B cell (primary cell): ENCODE measurements at regions not wholly inside any gene's neighbourhood (a gene's known extent, or its start where the extent isn't known, plus 50 kb on each side); places are given as distances from the start of the nearest gene placed in this dataset.

Source experiments
- ATAC-seq: fragments of 200-7000 bp; cut with Tn5 transposase; one replicate; pipeline ENCODE4 v1.10.0; 2021; ENCODE audit warnings: low read depth, mild to moderate bottlenecking, moderate number of reproducible peaks, moderate library complexity
- CTCF ChIA-PET: fragments of 350-600 bp; sonication (Branson Sonifier 250); formaldehyde crosslinking; loops from one replicate; lab custom pipeline; 2021; ENCODE audit warnings: antibody characterized with exemption, inconsistent platforms; lab: Charles Lee
- POLR2A ChIA-PET: fragments of 350-600 bp; sonication (Branson Sonifier 250); formaldehyde crosslinking; loops from one replicate; lab custom pipeline; 2021; ENCODE audit warnings: antibody characterized with exemption; lab: Charles Lee
- DNase-seq: peaks from one replicate; pipeline ENCODE4 v3.0.0; 2013
- H2AFZ ChIP-seq: 2 replicates; pipeline ENCODE4 v1.6.1; 2012; ENCODE audit warnings: mild to moderate bottlenecking, low read depth, low read length; ENCODE audit not compliant: insufficient read depth, poor library complexity, severe bottlenecking
- H3K27ac ChIP-seq, 2 donors: 1 replicate in 1 of 2; 2 replicates in 1 of 2; pipeline ENCODE4 v1.5.1; 2012 to 2013; ENCODE audit warnings: low read length in 2 of 2, mild to moderate bottlenecking in 2 of 2, moderate library complexity in 1 of 2
- H3K27me3 ChIP-seq, 4 experiments: fragments of 200-600 bp in 1 of 4; sonication (generic) in 1 of 4; replicated peaks in 1 of 4; 1 replicate in 2 of 4; 2 replicates in 2 of 4; pipeline versions ENCODE4 v1.6.1 to v1.7.0; 2013 to 2016; ENCODE audit warnings: low read length in 3 of 4, mild to moderate bottlenecking in 2 of 4, mixed read lengths in 1 of 4, moderate library complexity in 1 of 4; ENCODE audit not compliant: insufficient read depth in 4 of 4, control insufficient read depth in 3 of 4; ENCODE audit errors: control extremely low read depth in 1 of 4
- H3K36me3 ChIP-seq, 2 experiments: replicated peaks in 1 of 2; 1 replicate in 1 of 2; 2 replicates in 1 of 2; pipeline versions ENCODE4 v1.6.1 to v1.7.1; 2013; ENCODE audit warnings: low read length in 1 of 2; ENCODE audit not compliant: insufficient read depth in 2 of 2, control insufficient read depth in 1 of 2; ENCODE audit errors: control extremely low read depth in 1 of 2, extremely low read depth in 1 of 2
- H3K4me1 ChIP-seq, 2 donors: fragments of 200-600 bp in 1 of 2; sonication (generic) in 1 of 2; 1 replicate in 1 of 2; 2 replicates in 1 of 2; pipeline versions ENCODE4 v1.5.1 to v1.6.1; 2013 to 2017; ENCODE audit warnings: low read length in 2 of 2; ENCODE audit not compliant: control insufficient read depth in 2 of 2, insufficient read depth in 2 of 2
- H3K4me2 ChIP-seq: replicated peaks from 2 replicates; pipeline ENCODE3; 2012; ENCODE audit warnings: mild to moderate bottlenecking, low read depth, low read length; ENCODE audit not compliant: poor library complexity, severe bottlenecking
- H3K4me3 ChIP-seq, 5 experiments: fragments of 200-600 bp in 1 of 5; sonication (generic) in 1 of 5; 1 replicate in 3 of 5; 2 replicates in 2 of 5; pipeline versions ENCODE4 v1.5.1 to v1.7.0; 2011 to 2016; ENCODE audit warnings: low read length in 4 of 5, mild to moderate bottlenecking in 4 of 5, low read depth in 2 of 5, control low read depth in 1 of 5, moderate library complexity in 1 of 5; ENCODE audit not compliant: insufficient read depth in 1 of 5; ENCODE audit errors: control extremely low read depth in 1 of 5, extremely low read depth in 1 of 5
- H3K79me2 ChIP-seq: fragments of 200-600 bp; sonication (generic); one replicate; pipeline ENCODE4 v1.6.0; 2016; ENCODE audit warnings: low read length; ENCODE audit not compliant: control insufficient read depth, insufficient read depth
- H3K9ac ChIP-seq: fragments of 200-600 bp; sonication (generic); 2 replicates; pipeline ENCODE4 v1.6.1; 2017; ENCODE audit warnings: mild to moderate bottlenecking, low read length, moderate library complexity
- H3K9me3 ChIP-seq, 3 donors: one replicate each; pipeline versions ENCODE4 v1.6.1 to v1.7.1; 2013; ENCODE audit warnings: low read length in 2 of 3; ENCODE audit not compliant: control insufficient read depth in 2 of 3, insufficient read depth in 1 of 3; ENCODE audit errors: control extremely low read depth in 1 of 3
- H4K20me1 ChIP-seq: 2 replicates; pipeline ENCODE4 v1.6.0; 2012; ENCODE audit warnings: mild to moderate bottlenecking, low read length; ENCODE audit not compliant: insufficient read depth, control insufficient read depth, poor library complexity, severe bottlenecking
- H3K27ac Mint-ChIP-seq: one replicate; pipeline ENCODE4 v1.8.0; 2021; ENCODE audit warnings: mixed read lengths
- H3K27me3 Mint-ChIP-seq: one replicate; pipeline ENCODE4 v1.8.0; 2021; ENCODE audit warnings: mixed read lengths
- H3K4me1 Mint-ChIP-seq: one replicate; pipeline ENCODE4 v1.8.0; 2021; ENCODE audit warnings: mixed read lengths
- H3K4me3 Mint-ChIP-seq: one replicate; pipeline ENCODE4 v1.8.0; 2021; ENCODE audit warnings: mixed read lengths
- H3K9me3 Mint-ChIP-seq: one replicate; pipeline ENCODE4 v1.8.0; 2022; ENCODE audit warnings: mixed read lengths; ENCODE audit not compliant: insufficient read depth
- EZH2 ChIP-seq: IDR thresholded peaks from 2 replicates; pipeline ENCODE4 v1.6.1; 2012; ENCODE audit warnings: borderline replicate concordance, low read depth, mild to moderate bottlenecking, moderate library complexity, low read length; ENCODE audit not compliant: insufficient read depth, poor library complexity, severe bottlenecking
- whole genome bisulfite sequencing: methylation state at CpG from one replicate; pipeline ENCODE4 v1.1.5; 2013; ENCODE audit warnings: missing lambda C conversion rate; ENCODE audit not compliant: insufficient coverage; 5-methylcytosine and 5-hydroxymethylcytosine counted together
- intact Hi-C: fragments of 100-400 bp; cut with micrococcal nuclease; formaldehyde crosslinking; loops from one replicate; pipeline ENCODE4 v1.10.0; 2022
- TF ChIP-seq, protein P1 (sequence below): fragments of 200-600 bp; IDR thresholded peaks from one replicate; pipeline ENCODE4 v1.8.0; 2022; ENCODE audit warnings: antibody characterized with exemption, mild to moderate bottlenecking

DNA sequence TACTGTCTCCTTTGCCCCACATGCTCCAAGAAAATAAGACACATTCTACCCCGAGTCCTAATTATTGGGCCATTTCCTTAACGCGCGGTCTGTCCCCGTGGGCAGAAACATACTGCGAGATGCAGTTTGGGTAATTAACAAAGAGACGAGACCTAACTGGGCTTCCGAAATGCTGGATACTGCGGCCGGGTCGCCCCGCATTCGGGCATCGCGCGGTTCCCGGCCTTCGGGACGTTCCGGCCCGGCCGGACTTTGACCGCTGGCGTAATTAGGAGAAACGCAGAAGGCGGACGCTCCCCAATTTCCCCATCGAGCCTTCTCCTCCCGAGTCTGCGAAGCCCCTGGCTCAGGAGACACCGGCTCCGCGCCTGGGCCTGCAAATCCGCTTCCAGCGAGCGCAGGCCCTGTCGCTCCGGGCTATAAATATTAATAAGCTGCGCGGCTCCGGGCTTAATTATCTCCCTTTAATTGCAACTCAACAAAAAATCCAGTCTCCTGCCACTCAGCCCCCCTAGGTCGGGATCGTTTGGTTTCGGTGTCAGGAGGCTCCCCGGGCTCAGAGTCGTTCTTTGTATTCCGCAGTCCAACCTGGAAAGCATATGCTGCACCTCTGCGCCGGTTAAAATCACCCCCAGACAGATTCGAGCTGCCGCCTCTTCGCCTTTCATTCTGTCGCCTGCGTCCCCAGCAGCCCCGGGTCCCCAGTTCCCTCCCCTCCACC is 131.5 kb downstream of the SPAG6 start:
- ChIA-PET POLR2A (interaction anchor here (1.1 kb wide), 1 partner anchor 40 kb away, joined by 4 read pairs; no protein-coding TSS in a partner anchor), CTCF (interaction anchor here (1.2 kb wide), 1 partner anchor 22 kb away, joined by 4 read pairs; no protein-coding TSS in a partner anchor)
- Mint-ChIP-seq H3K9me3 (no peaks in the 10 kb centered on the region), H3K4me3 (peak overlapping the region; percentile 80), H3K27me3 (peaks cover 45% of the 10 kb centered on the region), H3K4me1 (peaks cover 15% of the 10 kb centered on the region), H3K27ac (peak overlapping the region; percentile 16)
- TF ChIP-seq EZH2, result no peak
- TF ChIP-seq, protein P1, sequence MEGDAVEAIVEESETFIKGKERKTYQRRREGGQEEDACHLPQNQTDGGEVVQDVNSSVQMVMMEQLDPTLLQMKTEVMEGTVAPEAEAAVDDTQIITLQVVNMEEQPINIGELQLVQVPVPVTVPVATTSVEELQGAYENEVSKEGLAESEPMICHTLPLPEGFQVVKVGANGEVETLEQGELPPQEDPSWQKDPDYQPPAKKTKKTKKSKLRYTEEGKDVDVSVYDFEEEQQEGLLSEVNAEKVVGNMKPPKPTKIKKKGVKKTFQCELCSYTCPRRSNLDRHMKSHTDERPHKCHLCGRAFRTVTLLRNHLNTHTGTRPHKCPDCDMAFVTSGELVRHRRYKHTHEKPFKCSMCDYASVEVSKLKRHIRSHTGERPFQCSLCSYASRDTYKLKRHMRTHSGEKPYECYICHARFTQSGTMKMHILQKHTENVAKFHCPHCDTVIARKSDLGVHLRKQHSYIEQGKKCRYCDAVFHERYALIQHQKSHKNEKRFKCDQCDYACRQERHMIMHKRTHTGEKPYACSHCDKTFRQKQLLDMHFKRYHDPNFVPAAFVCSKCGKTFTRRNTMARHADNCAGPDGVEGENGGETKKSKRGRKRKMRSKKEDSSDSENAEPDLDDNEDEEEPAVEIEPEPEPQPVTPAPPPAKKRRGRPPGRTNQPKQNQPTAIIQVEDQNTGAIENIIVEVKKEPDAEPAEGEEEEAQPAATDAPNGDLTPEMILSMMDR, result no peak
- Histone ChIP-seq H3K27ac (no peak overlapping the region), H3K4me1 (peaks cover 20 to 25% of the 10 kb centered on the region in 2 donors), H3K4me3 (peak overlapping the region; percentile 35 to 58 (median 41)), H2AFZ (peak overlapping the region; percentile 65), H3K4me2 (peak overlapping the region; percentile 95), H3K79me2 (no peaks in the 10 kb centered on the region), H3K9ac (peak overlapping the region; percentile 57), H3K27me3 (peaks cover 1 to 55% (median 42%) of the 10 kb centered on the region in 4 experiments), H3K36me3 (no peaks in the 10 kb centered on the region), H4K20me1 (no peaks in the 10 kb centered on the region), H3K9me3 (peaks cover 0 to 16% (median 0%) of the 10 kb centered on the region in 3 donors)
- intact Hi-C loops, result loop anchor here (5.0 kb wide), 1 partner anchor 224 kb away; no protein-coding TSS in a partner anchor
- DNase-seq (peak; percentile 58), ATAC-seq (no peak)
- 23% methylated on average over 54 of the region's 55 CpGs for WGBS
